AG09319 (cell line): ENCODE measurements at regions not wholly inside any gene's neighbourhood (a gene's known extent, or its start where the extent isn't known, plus 50 kb on each side); places are given as distances from the start of the nearest gene placed in this dataset.
"Not testable (repeated sequence)": the region's sequence is repeated elsewhere in the genome, so short reads cannot be mapped to it uniquely, and the experiment has no call there.

ENCODE experiments used
- DNase-seq: peaks from one replicate; pipeline ENCODE4 v3.0.0-alpha.2; 2010; ENCODE audit warnings: low read depth; ENCODE audit errors: extremely low read depth
- TF ChIP-seq, protein P1 (sequence below): IDR thresholded peaks from 2 replicates; pipeline ENCODE4 v1.5.1; 2011; ENCODE audit warnings: low read depth, mild to moderate bottlenecking, inconsistent platforms, low read length, moderate library complexity

- no peak for DNase-seq
- TF ChIP-seq, protein P1, sequence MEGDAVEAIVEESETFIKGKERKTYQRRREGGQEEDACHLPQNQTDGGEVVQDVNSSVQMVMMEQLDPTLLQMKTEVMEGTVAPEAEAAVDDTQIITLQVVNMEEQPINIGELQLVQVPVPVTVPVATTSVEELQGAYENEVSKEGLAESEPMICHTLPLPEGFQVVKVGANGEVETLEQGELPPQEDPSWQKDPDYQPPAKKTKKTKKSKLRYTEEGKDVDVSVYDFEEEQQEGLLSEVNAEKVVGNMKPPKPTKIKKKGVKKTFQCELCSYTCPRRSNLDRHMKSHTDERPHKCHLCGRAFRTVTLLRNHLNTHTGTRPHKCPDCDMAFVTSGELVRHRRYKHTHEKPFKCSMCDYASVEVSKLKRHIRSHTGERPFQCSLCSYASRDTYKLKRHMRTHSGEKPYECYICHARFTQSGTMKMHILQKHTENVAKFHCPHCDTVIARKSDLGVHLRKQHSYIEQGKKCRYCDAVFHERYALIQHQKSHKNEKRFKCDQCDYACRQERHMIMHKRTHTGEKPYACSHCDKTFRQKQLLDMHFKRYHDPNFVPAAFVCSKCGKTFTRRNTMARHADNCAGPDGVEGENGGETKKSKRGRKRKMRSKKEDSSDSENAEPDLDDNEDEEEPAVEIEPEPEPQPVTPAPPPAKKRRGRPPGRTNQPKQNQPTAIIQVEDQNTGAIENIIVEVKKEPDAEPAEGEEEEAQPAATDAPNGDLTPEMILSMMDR: no peak
Observed at GRCh38 chr4:49221209-49221608, 235.1 kb downstream of the CWH43 start.

DNA sequence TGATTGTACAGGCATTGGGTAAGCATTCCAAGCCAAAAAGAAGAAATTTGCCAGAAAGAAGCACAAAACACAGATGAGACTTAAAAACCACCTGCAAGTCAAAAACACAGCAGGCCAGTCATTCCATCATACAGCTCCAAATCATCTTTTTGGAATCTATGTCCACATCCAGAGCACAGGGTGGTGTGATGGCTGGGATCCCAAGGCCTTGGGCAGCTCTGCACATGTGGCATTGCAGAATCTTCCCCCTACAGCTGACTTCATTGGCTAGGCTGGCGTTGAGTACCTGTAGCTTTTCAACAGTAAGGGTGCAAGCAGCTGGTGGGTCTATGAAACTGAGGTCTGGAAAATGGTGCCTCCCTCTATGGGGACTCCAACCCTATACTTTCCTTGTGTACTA is 236.7 kb downstream of the CWH43 start:
- not testable (repeated sequence) for DNase-seq

DNA sequence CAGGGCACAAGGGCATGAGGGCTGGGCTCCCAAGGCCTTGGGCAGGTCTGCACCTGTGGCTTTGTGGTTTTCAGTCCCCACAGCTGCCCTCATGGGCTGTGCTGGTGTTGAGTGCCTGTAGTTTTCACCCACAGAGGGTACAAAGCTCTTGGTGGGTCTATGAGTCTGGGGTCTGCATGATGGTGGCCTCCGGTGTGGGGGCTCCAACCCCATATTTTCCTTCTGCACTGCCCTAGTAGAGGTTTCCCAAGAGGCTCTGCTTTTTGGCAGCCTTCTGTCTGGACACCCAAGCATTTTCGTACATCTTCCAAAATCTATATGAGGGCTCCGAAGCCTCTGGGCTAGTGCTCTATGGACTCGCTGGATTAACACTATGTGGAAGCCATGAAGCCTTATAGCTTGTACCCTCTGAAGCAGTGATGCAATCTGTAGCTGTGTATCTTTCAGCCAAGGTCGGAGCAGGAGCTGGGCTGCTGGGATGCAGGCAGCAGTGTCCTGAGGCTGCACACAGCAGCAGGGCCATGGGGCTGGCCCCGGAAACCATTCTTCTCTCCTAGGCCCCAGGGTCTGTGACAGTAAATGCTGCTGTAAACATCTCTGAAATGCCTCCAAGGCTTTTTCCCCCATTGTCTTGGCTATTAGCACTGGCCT is 240.3 kb downstream of the CWH43 start:
- not testable (repeated sequence) for DNase-seq

- DNase-seq: not testable (repeated sequence)
Observed at GRCh38 chr4:49227941-49228340, 241.9 kb downstream of the CWH43 start.

GRCh38 chr4:49229243-49229642 is 243.2 kb downstream of the CWH43 start:
- not testable (repeated sequence) for DNase-seq

DNA sequence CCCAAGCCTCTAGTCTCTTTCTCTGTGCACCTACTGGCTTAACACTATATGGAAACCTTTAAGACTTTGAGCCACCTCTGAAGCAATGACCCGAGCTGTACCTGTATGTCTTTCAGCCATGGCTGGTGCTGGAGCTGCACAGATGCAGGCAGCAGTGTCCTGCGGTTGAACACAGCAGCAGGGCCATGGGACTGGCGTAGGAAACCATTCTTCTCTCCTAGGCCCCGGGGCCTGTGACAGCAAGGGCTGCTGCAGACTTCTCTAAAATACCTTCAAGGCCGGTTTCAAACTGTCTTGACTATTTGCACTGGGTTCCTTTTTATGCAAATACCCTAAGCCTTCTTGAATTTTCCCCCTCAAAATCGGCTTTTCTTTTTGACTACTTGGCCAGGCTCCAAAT is 243.6 kb downstream of the CWH43 start:
- not testable (repeated sequence) for DNase-seq

DNA sequence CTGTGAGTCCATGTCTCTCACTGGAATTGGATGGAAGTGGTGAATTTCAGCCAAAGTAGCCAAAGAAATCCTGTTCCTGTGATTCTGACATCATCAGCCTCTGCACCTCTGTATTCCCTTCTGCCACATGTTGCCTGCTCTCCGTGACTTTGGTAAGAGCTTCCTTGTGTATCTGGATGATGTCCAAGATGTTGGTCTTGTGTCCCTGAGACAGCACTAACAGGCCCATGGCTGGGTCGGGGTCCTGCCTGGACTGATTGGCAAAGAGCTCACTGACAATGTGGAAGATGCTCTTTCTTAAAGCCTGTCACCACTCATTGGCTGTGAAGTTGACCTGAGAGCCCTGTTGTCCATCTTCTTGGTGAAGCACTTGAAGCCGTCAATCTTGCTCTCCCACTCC is 247.3 kb downstream of the CWH43 start:
- DNase-seq: not testable (repeated sequence)

- DNase-seq: not testable (repeated sequence)
Observed at GRCh38 chr4:49233749-49234148, 247.7 kb downstream of the CWH43 start.

- DNase-seq: not testable (repeated sequence)
Observed at GRCh38 chr4:49234382-49234781, 248.3 kb downstream of the CWH43 start.

DNA sequence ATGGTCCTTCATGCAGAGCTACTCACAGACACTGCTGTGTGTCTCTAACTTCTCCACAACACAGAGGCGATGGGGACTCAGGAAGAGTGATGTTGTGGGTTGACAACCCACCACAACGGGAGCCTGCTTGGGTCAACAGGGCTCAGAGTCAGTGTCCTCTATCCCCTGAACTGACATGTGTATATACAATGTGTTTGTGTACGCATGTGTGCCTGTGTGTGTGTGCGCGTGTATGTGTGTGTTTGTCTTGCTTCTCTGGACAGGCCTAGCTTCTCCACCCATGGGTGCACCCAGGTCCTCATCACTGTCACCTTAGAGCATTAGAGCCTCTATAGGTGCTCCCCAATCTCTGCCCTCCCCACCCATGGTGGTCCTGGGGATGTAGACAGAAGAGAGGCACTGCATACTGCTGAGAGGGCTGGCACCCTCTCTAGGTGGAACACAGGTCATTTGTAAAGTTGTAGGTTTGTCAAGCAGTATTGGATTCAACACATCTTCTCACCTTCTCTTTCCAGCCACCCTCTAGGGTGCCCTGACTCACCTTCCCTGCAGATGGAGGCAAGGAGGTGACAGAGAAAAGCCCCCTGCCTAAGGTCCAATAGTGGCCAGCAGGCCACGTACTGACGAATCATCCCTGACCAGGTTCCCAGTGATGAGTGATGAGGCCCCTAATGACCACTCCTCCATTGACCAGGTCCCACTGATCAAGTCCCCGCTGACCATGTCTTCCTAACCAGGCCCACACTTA is 249.5 kb downstream of the CWH43 start:
- DNase-seq: not testable (repeated sequence)

DNA sequence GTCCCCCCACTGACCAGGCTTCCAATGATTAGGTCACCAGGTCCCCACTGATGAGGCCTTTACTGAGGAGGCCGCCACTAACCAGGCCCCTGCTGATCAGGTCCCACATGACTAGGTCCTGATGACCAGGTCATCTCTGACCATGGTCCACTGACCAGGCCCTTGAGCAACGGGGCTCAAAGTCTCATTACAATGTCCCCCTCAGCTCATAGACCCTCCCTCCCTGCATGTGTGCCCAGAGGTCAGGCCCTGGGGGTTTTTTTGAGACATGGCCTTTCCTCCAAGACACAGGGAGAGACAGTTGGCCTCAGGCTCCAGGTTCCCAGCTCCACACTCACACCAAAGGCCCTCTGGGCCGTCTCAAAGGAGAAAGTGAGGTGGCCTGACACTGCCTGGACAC is 250.4 kb downstream of the CWH43 start:
- not testable (repeated sequence) for DNase-seq

GRCh38 chr4:49241295-49241694 is 255.2 kb downstream of the CWH43 start:
- DNase-seq: not testable (repeated sequence)

GRCh38 chr4:49262786-49263185 is 276.7 kb downstream of the CWH43 start:
- not testable (repeated sequence) for DNase-seq

DNA sequence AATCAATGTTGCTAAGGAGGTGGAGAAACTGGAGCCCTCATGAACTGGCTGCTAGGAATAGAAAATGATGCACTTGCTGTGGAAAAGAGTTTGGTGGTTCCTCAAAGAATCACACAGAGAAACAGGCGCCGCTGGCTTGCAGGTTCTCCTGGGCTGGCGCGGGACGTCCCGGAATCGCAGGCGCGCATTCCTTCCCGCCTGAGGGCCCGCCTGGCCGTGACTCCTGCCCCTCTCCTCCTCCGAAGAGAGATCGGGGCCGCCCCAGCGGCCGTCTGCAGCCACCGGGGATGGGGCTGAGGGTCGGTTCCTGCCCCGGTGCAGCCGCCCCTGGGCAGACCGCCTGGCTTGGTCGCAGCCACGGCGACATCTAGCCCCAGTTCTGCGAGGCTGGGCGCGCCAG is 284.4 kb downstream of the CWH43 start:
- DNase-seq: not testable (repeated sequence)

GRCh38 chr4:49270912-49271311 is 284.8 kb downstream of the CWH43 start:
- not testable (repeated sequence) for DNase-seq

- DNase-seq: not testable (repeated sequence)
Observed at GRCh38 chr4:49285905-49286304, 299.8 kb downstream of the CWH43 start.

GRCh38 chr4:49286926-49287745 is 301.1 kb downstream of the CWH43 start:
- DNase-seq: not testable (repeated sequence)

GRCh38 chr4:49287893-49288292 is 301.8 kb downstream of the CWH43 start:
- not testable (repeated sequence) for DNase-seq

- not testable (repeated sequence) for DNase-seq
Observed at GRCh38 chr4:49288796-49289195, 302.7 kb downstream of the CWH43 start.

- DNase-seq: not testable (repeated sequence)
Observed at GRCh38 chr4:49314815-49315214, 328.7 kb downstream of the CWH43 start.
